ENCODE measurements at regions not wholly inside any gene's neighbourhood (a gene's known extent, or its start where the extent isn't known, plus 50 kb on each side); places are given as distances from the start of the nearest gene placed in this dataset.
"Not testable (repeated sequence)": the region's sequence is repeated elsewhere in the genome, so short reads cannot be mapped to it uniquely, and the experiment has no call there.

GRCh38 chr7:24057243-24057642 lies 226.7 kb upstream of the NPY start:
- DNase-seq: no peak

DNA sequence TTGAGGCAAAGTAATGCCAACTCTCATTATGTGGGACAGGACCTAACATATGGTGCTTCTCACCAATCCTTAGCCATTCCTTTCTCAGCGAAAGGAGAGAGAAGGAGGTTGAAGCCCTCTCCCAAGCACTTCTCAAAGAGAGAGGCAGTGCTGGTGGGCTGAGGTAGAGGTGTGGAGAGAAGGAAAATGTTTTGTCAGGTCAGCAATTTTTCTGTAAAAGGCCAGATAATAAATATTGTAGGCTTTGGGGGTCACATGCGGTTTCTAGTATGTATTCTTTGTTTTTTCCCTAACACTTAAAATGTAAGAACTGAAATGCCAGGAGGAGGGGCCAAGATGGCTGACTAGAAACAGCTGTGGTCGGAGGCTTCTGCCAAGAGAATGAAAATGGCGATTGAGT lies 225.0 kb upstream of the NPY start:
- DNase-seq: no peak

GRCh38 chr7:24059775-24060174 lies 224.2 kb upstream of the NPY start:
- DNase-seq: no peak

DNA sequence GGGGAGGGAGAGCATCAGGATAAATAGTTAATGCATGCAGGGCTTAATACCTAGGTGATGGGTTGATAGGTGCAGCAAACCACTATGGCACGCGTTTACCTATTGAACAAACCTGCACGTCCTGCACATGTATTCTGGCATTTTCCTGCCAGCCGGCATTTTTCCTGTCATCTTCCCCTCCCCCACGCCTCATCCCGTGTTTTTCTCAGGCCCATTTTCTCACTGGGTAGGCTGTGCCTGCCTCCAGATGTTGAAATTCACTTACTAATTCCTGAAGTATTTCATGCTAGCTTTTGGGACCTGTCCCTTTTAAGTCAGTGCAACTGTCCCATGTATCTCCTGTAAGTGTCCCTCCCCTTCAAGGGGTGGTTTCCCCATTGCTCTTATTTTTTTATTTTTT lies 220.3 kb upstream of the NPY start:
- no peak for DNase-seq

- peak; percentile 6 to 56 for DNase-seq
Measured at GRCh38 chr7:24069751-24070150, 214.2 kb upstream of the NPY start.

- DNase-seq: no peak
Measured at GRCh38 chr7:24073651-24074420, 210.2 kb upstream of the NPY start.

GRCh38 chr7:24075426-24075810 lies 208.6 kb upstream of the NPY start:
- DNase-seq: no peak

GRCh38 chr7:24082826-24083225 lies 201.2 kb upstream of the NPY start:
- no peak for DNase-seq

DNA sequence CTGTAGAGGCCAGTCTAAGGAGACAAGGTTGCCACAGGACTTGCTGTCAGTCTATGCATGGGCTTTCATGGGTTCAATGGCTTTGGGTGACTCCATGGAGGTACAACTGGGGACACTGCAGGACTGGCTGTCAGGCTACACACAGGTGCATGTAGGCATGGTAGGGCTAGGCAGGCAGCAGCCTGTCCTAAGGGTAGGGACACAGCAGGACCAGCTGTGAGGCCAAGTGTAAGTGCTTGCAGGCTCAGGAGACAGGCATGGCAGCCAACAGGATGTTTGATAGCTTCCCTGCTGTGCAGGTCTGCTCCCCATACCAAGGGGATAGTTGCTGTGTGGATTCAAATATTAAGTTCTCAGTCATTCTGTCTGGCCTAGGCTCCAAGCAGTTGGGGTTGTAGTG lies 181.0 kb upstream of the NPY start:
- no peak for DNase-seq

- DNase-seq: no peak
Measured at GRCh38 chr7:24108906-24109376, 175.0 kb upstream of the NPY start.

GRCh38 chr7:24110056-24110455 lies 173.9 kb upstream of the NPY start:
- no peak for DNase-seq

DNA sequence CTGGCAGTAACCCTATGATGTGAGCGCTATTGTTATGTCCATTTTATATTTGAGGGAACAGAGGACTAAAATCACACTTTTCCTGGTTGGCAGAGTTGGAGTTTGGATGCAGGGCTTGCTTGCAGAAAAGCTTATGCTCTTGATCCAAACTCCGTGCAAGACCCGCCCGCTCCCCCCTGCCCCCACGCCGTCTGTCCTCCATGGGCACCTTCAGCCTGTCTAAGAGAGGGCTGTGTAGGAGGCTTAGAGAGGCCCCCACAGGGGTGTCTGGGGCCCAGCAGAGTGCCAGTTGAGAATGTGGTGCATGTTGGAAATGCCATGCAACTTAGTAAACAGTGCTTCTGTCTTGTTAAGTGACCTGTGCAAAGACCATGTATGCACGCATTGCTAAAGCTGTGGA lies 170.5 kb upstream of the NPY start:
- no peak for DNase-seq

DNA sequence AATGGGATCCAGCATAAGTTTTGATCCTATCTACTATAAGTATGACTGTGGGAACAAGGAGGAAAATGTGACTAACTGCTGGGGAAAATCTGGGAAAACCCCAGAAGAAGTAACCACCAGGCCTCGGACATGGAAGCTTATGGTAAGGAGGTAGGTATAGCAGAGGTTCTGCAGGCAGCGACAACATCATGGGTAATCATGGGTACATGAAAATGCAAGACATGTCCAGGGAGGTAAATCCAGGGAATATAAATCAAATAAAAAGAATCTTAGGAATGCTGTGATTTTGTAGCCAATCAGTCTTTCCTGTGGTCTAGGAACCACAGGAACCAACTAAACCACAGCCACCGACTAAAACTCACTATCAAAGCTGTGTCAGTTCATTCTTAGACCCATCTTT lies 168.3 kb upstream of the NPY start:
- DNase-seq: no peak

DNA sequence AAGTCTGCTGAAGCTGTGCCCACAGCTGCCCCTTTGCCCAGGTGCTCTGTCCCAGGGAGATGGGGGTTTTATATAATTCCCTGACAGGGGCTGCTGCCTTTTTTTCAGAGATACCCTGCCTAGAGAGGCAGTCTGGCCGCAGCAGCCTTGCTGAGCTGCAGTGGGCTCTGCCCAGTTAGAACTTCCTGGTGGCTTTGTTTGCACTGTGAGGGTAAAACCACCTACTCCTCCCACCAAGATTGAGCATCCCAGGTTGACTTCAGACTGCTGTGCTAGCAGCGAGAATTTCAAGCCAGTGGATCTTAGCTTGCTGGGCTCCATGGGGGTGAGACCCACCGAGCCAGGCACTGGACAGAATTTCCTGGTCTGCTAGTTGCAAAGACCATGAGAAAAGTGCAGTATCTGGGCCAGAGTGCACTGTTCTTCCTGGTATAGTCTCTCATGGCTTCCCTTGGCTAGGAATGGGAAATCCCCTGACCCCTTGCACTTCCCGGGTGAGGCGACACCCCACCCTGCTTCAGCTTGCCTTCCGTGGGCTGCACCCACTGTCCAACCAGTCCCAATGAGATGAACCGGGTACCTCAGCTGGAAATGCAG lies 166.0 kb upstream of the NPY start:
- DNase-seq: not testable (repeated sequence)

GRCh38 chr7:24119852-24120251 lies 164.1 kb upstream of the NPY start:
- DNase-seq: no peak

GRCh38 chr7:24123076-24123475 lies 160.9 kb upstream of the NPY start:
- DNase-seq: no peak

DNA sequence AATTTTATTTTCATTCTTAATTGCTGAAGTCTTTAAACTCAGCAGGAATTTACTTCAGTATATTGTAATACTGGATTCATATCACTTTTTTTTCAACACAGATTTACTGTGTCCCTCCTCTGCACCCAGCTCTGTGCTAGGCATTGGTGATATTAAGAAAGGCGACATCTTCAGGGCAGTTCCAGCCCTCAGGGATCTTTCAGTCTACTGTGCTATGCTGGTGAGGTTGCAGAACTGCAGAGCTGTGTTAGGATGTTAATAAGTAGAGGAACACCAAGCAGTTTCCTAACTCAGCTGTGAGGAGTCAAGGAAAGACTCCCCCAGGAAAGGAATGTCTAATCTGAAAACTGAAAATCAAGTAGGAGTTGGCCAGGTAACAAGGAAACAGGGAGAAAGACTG lies 158.2 kb upstream of the NPY start:
- no peak for DNase-seq

- no peak for DNase-seq
Measured at GRCh38 chr7:24127930-24128329, 156.1 kb upstream of the NPY start.

DNA sequence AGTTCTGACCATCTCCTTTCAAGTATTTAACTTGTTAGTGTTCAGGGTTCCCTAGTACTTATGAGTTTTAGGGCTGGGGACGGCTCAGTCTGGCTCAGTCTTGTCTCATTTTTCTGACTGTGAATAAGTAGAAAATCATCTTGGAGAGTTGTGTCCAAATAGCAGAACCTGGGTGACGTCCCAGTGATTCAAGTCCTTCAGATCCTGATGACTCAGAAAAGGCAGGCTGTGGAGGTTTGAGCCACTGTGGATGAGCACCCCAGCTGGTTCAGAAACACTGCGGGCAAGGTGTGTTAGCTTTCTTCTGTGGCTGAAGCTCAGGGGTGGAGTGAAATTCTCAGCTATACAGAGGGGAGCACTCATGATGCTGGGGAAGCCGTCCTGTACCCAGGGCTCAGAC lies 154.4 kb upstream of the NPY start:
- no peak for DNase-seq

DNA sequence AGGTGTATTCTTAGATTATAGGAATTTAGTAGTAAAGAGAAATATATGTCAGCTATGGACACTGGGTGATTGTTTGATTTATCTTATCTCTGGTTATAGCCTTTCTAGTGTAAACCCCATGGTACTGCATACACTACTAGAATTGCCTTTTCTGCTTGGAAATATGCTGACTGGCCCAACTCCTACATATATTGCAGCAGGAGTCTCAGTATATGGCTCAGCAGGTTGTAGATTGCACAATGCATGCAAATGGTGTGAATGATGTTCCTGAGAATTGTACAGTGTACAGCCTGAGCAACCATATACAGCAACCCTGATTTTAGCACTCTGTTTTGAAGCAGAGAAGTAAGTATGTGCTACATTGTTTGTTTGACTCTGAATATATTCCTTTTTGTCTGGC lies 153.4 kb upstream of the NPY start:
- DNase-seq: no peak

DNA sequence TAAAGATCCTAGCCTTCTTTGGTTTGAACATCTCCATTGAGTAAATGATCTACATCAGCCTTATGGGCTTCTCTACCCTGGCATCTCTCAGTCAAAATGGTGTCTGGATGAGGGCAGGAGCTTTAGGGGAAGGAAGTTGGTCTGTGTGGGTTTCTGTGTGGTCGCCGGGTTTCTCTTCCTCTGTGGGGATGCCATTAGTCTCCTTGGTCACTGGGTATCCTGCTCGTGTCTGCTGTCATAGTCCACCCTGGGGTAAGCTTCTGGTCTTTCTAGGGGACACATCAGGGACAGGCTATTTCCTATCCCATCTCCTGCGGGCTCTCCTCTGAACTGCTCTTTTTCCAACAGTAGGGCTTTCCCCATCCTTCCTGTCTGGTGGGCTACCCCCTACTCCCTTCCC lies 150.3 kb upstream of the NPY start:
- DNase-seq: no peak

DNA sequence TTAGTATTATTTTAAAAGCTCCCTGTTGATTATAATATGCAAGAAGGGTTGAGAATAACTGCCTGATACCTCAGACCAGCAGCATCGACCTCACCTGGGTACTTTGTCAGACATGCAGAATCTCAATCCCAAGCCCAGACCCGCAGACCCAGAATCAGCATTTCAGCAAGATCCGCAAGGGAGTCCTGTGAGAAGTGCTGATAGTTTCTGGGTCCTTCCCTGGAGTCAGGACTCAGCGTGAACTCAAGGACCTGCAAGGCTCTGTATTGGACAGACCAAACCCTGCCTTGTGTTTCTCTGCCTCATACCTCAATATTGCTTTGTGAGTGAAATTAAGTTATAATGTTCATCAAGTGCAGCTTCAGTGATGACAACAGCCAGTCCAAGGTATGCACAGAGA lies 149.5 kb upstream of the NPY start:
- DNase-seq: no peak

DNA sequence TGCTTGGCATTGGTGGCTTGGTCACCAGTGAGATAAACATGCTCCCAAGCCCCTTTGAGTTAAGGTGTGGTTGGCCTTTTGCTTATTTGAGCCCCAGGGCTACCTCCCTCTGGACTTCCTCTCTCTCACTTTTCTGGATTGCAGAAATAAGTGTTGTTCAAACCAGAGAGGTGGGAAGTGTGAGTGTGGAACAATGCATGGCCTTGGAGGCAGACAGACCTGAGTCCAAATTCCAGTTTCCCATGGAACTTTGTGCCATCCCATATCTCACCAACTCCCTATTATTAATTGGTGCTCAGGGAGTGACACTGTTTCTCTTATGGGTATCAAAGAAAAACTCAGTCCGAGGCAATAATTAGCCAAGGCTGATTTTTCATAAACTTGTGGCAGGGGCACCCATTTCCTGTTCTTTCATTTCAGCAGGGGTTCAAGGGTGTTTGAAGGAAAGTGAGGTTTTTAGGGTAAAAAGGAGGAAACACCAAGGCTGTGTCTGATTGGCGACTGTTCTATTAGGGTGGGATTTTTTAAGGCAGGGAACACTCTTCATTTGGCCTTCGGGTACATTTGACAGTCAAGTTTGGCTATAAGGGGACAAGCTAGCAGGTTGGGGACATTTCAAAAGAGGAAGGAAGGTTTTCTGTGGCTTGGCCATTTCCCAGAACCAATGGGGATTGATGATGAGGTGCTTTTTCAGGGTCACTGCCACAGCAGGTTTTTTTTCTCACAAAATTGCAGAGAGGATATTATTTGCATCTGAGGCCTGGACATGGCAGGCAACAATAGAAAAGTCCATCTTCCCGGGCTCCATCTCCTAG lies 148.8 kb upstream of the NPY start:
- no peak for DNase-seq

DNA sequence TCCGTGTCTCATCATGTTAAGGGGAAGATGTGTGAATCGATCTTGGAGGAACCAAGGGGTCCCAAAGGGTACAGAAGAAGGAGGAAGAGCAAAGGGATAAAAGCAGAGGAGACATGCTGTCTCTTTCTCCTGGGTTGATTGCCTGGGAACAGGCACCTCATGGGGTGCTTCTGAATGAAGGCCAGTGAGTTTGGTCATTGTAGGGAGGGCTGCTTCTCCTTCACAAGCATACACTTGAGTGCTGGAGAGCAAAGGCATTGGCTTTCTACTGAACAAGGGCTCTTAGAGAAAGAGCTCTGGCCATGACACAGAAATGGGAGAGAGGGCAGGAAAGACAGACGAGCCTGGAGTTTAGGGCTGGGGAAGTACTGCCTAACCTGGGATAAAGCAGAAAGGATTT lies 146.7 kb upstream of the NPY start:
- DNase-seq: no peak
